ENCODE measurements at regions not wholly inside any gene's neighbourhood (a gene's known extent, or its start where the extent isn't known, plus 50 kb on each side); places are given as distances from the start of the nearest gene placed in this dataset.

- TF ChIP-seq CTCF (conservative IDR thresholded peaks at IDR 0.05) (no peak), ZFX (IDR thresholded peaks at IDR 0.05) (no peak)
These were observed 327.9 kb downstream of the AKAIN1 start for GRCh38 chr18:4869155-4869554.

Measured in C4-2B (cell line).